Endodermal cell (in vitro differentiated cells): ENCODE measurements at regions not wholly inside any gene's neighbourhood (a gene's known extent, or its start where the extent isn't known, plus 50 kb on each side); places are given as distances from the start of the nearest gene placed in this dataset.

ENCODE experiments used
- DNase-seq: peaks from one replicate; pipeline ENCODE4 v3.0.0-alpha.2; 2017
- H3K27ac ChIP-seq: 2 replicates; pipeline ENCODE4 v1.5.1; 2013; ENCODE audit warnings: mild to moderate bottlenecking, low read depth, low read length, moderate library complexity
- H3K27me3 ChIP-seq: 2 replicates; pipeline ENCODE4 v1.6.1; 2013; ENCODE audit warnings: mild to moderate bottlenecking, low read length, moderate library complexity; ENCODE audit not compliant: insufficient read depth, control insufficient read depth, poor library complexity, severe bottlenecking
- H3K36me3 ChIP-seq: 2 replicates; pipeline ENCODE4 v1.7.0; 2013; ENCODE audit warnings: mild to moderate bottlenecking, low read length, moderate library complexity; ENCODE audit not compliant: control insufficient read depth, insufficient read depth
- H3K4me1 ChIP-seq: one replicate; pipeline ENCODE4 v1.7.0; 2013; ENCODE audit warnings: low read length; ENCODE audit not compliant: control insufficient read depth, insufficient read depth
- H3K4me3 ChIP-seq: 2 replicates; pipeline ENCODE4 v1.5.1; 2013; ENCODE audit warnings: mild to moderate bottlenecking, low read length, moderate library complexity
- H3K9ac ChIP-seq: 2 replicates; pipeline ENCODE4 v1.6.1; 2013; ENCODE audit warnings: mild to moderate bottlenecking, low read length, moderate library complexity; ENCODE audit not compliant: poor library complexity, severe bottlenecking; ENCODE audit errors: extremely low read depth
- H3K9me3 ChIP-seq: 2 replicates; pipeline ENCODE4 v1.6.1; 2013; ENCODE audit warnings: mild to moderate bottlenecking, low read length, moderate library complexity; ENCODE audit not compliant: control insufficient read depth
- H3K27ac Mint-ChIP-seq: 2 replicates; pipeline ENCODE4 v1.8.0; 2020; ENCODE audit warnings: mixed read lengths
- H3K27me3 Mint-ChIP-seq: 2 replicates; pipeline ENCODE4 v1.8.0; 2021; ENCODE audit warnings: mild to moderate bottlenecking, mixed read lengths; ENCODE audit not compliant: insufficient read depth
- H3K36me3 Mint-ChIP-seq: 2 replicates; pipeline ENCODE4 v1.8.0; 2020; ENCODE audit warnings: low read depth, mixed read lengths
- H3K4me1 Mint-ChIP-seq: 2 replicates; pipeline ENCODE4 v1.8.0; 2020; ENCODE audit warnings: mixed read lengths
- H3K4me3 Mint-ChIP-seq: 2 replicates; pipeline ENCODE4 v1.8.0; 2020; ENCODE audit warnings: mild to moderate bottlenecking, moderate library complexity, mixed read lengths
- H3K9me3 Mint-ChIP-seq: 2 replicates; pipeline ENCODE4 v1.8.0; 2020; ENCODE audit warnings: mild to moderate bottlenecking, mixed read lengths
- CTCF ChIP-seq: fragments of 200-600 bp; sonication (generic); conservative IDR thresholded peaks from 2 replicates; pipeline ENCODE4 v1.5.0; 2021; ENCODE audit warnings: antibody characterized with exemption, mild to moderate bottlenecking
- WGBS, 2 experiments: methylation state at CpG; one replicate each; pipeline versions ENCODE4 v1.1.5 to v1.1.7; 2013; ENCODE audit warnings: missing lambda C conversion rate in 2 of 2, mixed read lengths in 1 of 2; ENCODE audit not compliant: insufficient coverage in 1 of 2, insufficient read length in 1 of 2; 5-methylcytosine and 5-hydroxymethylcytosine counted together

GRCh38 chr9:126754436-126755316 lies 50.2 kb upstream of the ZBTB43 start:
- DNase-seq, result no peak
- Mint-ChIP-seq H3K4me1 (no peaks in the 10 kb centered on the region), H3K27me3 (peaks cover 23% of the 10 kb centered on the region), H3K4me3 (no peak overlapping the region), H3K27ac (no peak overlapping the region), H3K36me3 (no peaks in the 10 kb centered on the region), H3K9me3 (no peaks in the 10 kb centered on the region)
- Histone ChIP-seq H3K36me3 (no peaks in the 10 kb centered on the region), H3K27me3 (no peaks in the 10 kb centered on the region), H3K4me3 (no peak overlapping the region), H3K9ac (no peak overlapping the region), H3K9me3 (no peaks in the 10 kb centered on the region), H3K4me1 (no peaks in the 10 kb centered on the region), H3K27ac (no peak overlapping the region)
- TF ChIP-seq CTCF, result no peak
- 92 to 93% methylated on average over 12 to 18 of the region's 19 CpGs for WGBS, 2 experiments
